ENCODE measurements at regions not wholly inside any gene's neighbourhood (a gene's known extent, or its start where the extent isn't known, plus 50 kb on each side); places are given as distances from the start of the nearest gene placed in this dataset.

DNA sequence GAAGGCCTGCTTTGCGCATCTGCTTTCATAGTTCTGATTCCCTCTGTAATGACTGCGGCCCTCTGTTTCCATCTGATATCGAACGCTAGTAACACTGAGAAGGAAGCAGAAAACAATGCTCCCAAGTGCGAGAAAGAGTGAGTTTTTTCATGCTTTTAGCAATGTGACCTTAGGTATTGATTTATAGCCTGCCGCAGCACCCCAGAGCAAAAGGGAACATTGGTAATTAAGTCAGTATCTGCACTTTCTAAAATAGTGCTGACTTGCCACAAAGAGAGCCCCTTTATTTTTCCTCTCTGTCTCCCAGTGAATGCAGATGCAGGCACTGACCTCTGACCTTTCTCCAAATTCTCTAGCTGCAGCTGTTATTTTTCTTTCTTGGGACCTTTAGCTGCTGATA lies 129.8 kb downstream of the HDGFL1 start:
- no peak for TF ChIP-seq EZH2 (IDR thresholded peaks at IDR 0.05; ENCODE audit: borderline replicate concordance, insufficient read depth, low read length, poor library complexity, severe bottlenecking)
- TF ChIP-seq TAF1 (IDR thresholded peaks at IDR 0.05; ENCODE audit: low read depth): no peak
- TF ChIP-seq POLR2AphosphoS5 (IDR thresholded peaks at IDR 0.05): no peak
- TF ChIP-seq, protein P1, sequence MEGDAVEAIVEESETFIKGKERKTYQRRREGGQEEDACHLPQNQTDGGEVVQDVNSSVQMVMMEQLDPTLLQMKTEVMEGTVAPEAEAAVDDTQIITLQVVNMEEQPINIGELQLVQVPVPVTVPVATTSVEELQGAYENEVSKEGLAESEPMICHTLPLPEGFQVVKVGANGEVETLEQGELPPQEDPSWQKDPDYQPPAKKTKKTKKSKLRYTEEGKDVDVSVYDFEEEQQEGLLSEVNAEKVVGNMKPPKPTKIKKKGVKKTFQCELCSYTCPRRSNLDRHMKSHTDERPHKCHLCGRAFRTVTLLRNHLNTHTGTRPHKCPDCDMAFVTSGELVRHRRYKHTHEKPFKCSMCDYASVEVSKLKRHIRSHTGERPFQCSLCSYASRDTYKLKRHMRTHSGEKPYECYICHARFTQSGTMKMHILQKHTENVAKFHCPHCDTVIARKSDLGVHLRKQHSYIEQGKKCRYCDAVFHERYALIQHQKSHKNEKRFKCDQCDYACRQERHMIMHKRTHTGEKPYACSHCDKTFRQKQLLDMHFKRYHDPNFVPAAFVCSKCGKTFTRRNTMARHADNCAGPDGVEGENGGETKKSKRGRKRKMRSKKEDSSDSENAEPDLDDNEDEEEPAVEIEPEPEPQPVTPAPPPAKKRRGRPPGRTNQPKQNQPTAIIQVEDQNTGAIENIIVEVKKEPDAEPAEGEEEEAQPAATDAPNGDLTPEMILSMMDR (IDR thresholded peaks at IDR 0.05; ENCODE audit: poor library complexity, severe bottlenecking): no peak

Measured in neural cell (in vitro differentiated cells).